ENCODE measurements at regions not wholly inside any gene's neighbourhood (a gene's known extent, or its start where the extent isn't known, plus 50 kb on each side); places are given as distances from the start of the nearest gene placed in this dataset.
"Not testable (repeated sequence)": the region's sequence is repeated elsewhere in the genome, so short reads cannot be mapped to it uniquely, and the experiment has no call there.

- Histone ChIP-seq H3K9me3 (ENCODE audit: control insufficient read depth in 2 of 2, insufficient read depth in 1 of 2, low read length in 1 of 2) (no peaks in the 10 kb centered on the region), H3K4me1 (ENCODE audit: control insufficient read depth in 2 of 2, insufficient read depth in 2 of 2, low read length in 2 of 2) (no peaks in the 10 kb centered on the region), H3K4me3 (ENCODE audit: low read length in 2 of 2) (no peak overlapping the region), H3K36me3 (ENCODE audit: control insufficient read depth in 2 of 2, insufficient read depth in 2 of 2, low read length in 1 of 2) (no peaks in the 10 kb centered on the region), H3K27me3 (ENCODE audit: control insufficient read depth in 2 of 2, insufficient read depth in 1 of 2, low read length in 1 of 2) (no peaks in the 10 kb centered on the region), H3K27ac (ENCODE audit: low read depth in 1 of 2, low read length in 1 of 2) (no peak overlapping the region)
- 93% methylated on average over 1 of the region's 1 CpG for WGBS
- no peak for DNase-seq (ENCODE audit: low read depth in 6 of 9, low spot score in 9 of 9)
Measured at GRCh38 chr10:65135508-65135907, 1614.3 kb downstream of the REEP3 start.

- WGBS: 92% methylated on average over 2 of the region's 2 CpGs
- no peak overlapping the region for H3K4me3 ChIP-seq (ENCODE audit: low read length in 2 of 2)
Measured at GRCh38 chr10:65142641-65143435, 1621.6 kb downstream of the REEP3 start.

GRCh38 chr10:65143723-65144122 lies 1622.5 kb downstream of the REEP3 start:
- DNase-seq (ENCODE audit: low read depth in 6 of 9, low spot score in 9 of 9): no peak
- H3K9me3 ChIP-seq (ENCODE audit: control insufficient read depth in 2 of 2, insufficient read depth in 1 of 2, low read length in 1 of 2): no peaks in the 10 kb centered on the region
- H3K4me1 ChIP-seq (ENCODE audit: control insufficient read depth in 2 of 2, insufficient read depth in 2 of 2, low read length in 2 of 2): no peaks in the 10 kb centered on the region
- no peak overlapping the region for H3K27ac ChIP-seq (ENCODE audit: low read depth in 1 of 2, low read length in 1 of 2)
- 92% methylated on average over 4 of the region's 4 CpGs for WGBS
- H3K4me3 ChIP-seq (ENCODE audit: low read length in 2 of 2): no peak overlapping the region
- H3K27me3 ChIP-seq (ENCODE audit: control insufficient read depth in 2 of 2, insufficient read depth in 1 of 2, low read length in 1 of 2): no peaks in the 10 kb centered on the region
- H3K36me3 ChIP-seq (ENCODE audit: control insufficient read depth in 2 of 2, insufficient read depth in 2 of 2, low read length in 1 of 2): no peaks in the 10 kb centered on the region

More at GRCh38 chr10:65142641-65143435, 1621.6 kb downstream of the REEP3 start:
- Histone ChIP-seq H3K27ac (ENCODE audit: low read depth in 1 of 2, low read length in 1 of 2) (no peak overlapping the region), H3K27me3 (ENCODE audit: control insufficient read depth in 2 of 2, insufficient read depth in 1 of 2, low read length in 1 of 2) (no peaks in the 10 kb centered on the region), H3K36me3 (ENCODE audit: control insufficient read depth in 2 of 2, insufficient read depth in 2 of 2, low read length in 1 of 2) (no peaks in the 10 kb centered on the region), H3K9me3 (ENCODE audit: control insufficient read depth in 2 of 2, insufficient read depth in 1 of 2, low read length in 1 of 2) (no peaks in the 10 kb centered on the region), H3K4me1 (ENCODE audit: control insufficient read depth in 2 of 2, insufficient read depth in 2 of 2, low read length in 2 of 2) (no peaks in the 10 kb centered on the region)
- no peak for DNase-seq (ENCODE audit: low read depth in 6 of 9, low spot score in 9 of 9)

GRCh38 chr10:65149878-65150277 lies 1628.7 kb downstream of the REEP3 start:
- Histone ChIP-seq H3K27me3 (ENCODE audit: control insufficient read depth in 2 of 2, insufficient read depth in 1 of 2, low read length in 1 of 2) (no peaks in the 10 kb centered on the region), H3K4me1 (ENCODE audit: control insufficient read depth in 2 of 2, insufficient read depth in 2 of 2, low read length in 2 of 2) (no peaks in the 10 kb centered on the region), H3K36me3 (ENCODE audit: control insufficient read depth in 2 of 2, insufficient read depth in 2 of 2, low read length in 1 of 2) (no peaks in the 10 kb centered on the region), H3K4me3 (ENCODE audit: low read length in 2 of 2) (no peak overlapping the region), H3K9me3 (ENCODE audit: control insufficient read depth in 2 of 2, insufficient read depth in 1 of 2, low read length in 1 of 2) (no peaks in the 10 kb centered on the region), H3K27ac (ENCODE audit: low read depth in 1 of 2, low read length in 1 of 2) (no peak overlapping the region)
- WGBS: 87% methylated on average over 1 of the region's 1 CpG
- no peak for DNase-seq (ENCODE audit: low read depth in 6 of 9, low spot score in 9 of 9)

GRCh38 chr10:65166272-65166671 lies 1645.1 kb downstream of the REEP3 start:
- Histone ChIP-seq H3K4me3 (ENCODE audit: low read length in 2 of 2) (no peak overlapping the region), H3K4me1 (ENCODE audit: control insufficient read depth in 2 of 2, insufficient read depth in 2 of 2, low read length in 2 of 2) (no peaks in the 10 kb centered on the region), H3K9me3 (ENCODE audit: control insufficient read depth in 2 of 2, insufficient read depth in 1 of 2, low read length in 1 of 2) (peaks cover 0 to 7% of the 10 kb centered on the region in 2 donors), H3K27me3 (ENCODE audit: control insufficient read depth in 2 of 2, insufficient read depth in 1 of 2, low read length in 1 of 2) (no peaks in the 10 kb centered on the region), H3K36me3 (ENCODE audit: control insufficient read depth in 2 of 2, insufficient read depth in 2 of 2, low read length in 1 of 2) (no peaks in the 10 kb centered on the region), H3K27ac (ENCODE audit: low read depth in 1 of 2, low read length in 1 of 2) (no peak overlapping the region)
- WGBS: 79% methylated on average over 4 of the region's 4 CpGs
- DNase-seq (ENCODE audit: low read depth in 6 of 9, low spot score in 9 of 9): no peak

GRCh38 chr10:65172249-65172648 lies 1651.0 kb downstream of the REEP3 start:
- Histone ChIP-seq H3K27ac (ENCODE audit: low read depth in 1 of 2, low read length in 1 of 2) (no peak overlapping the region), H3K4me1 (ENCODE audit: control insufficient read depth in 2 of 2, insufficient read depth in 2 of 2, low read length in 2 of 2) (no peaks in the 10 kb centered on the region), H3K36me3 (ENCODE audit: control insufficient read depth in 2 of 2, insufficient read depth in 2 of 2, low read length in 1 of 2) (no peaks in the 10 kb centered on the region), H3K9me3 (ENCODE audit: control insufficient read depth in 2 of 2, insufficient read depth in 1 of 2, low read length in 1 of 2) (peaks cover 0 to 4% of the 10 kb centered on the region in 2 donors), H3K4me3 (ENCODE audit: low read length in 2 of 2) (no peak overlapping the region), H3K27me3 (ENCODE audit: control insufficient read depth in 2 of 2, insufficient read depth in 1 of 2, low read length in 1 of 2) (no peaks in the 10 kb centered on the region)
- DNase-seq (ENCODE audit: low read depth in 6 of 9, low spot score in 9 of 9): no peak
- 82% methylated on average over 2 of the region's 2 CpGs for WGBS

- no peaks in the 10 kb centered on the region for H3K36me3 ChIP-seq (ENCODE audit: control insufficient read depth in 2 of 2, insufficient read depth in 2 of 2, low read length in 1 of 2)
- no peaks in the 10 kb centered on the region for H3K4me1 ChIP-seq (ENCODE audit: control insufficient read depth in 2 of 2, insufficient read depth in 2 of 2, low read length in 2 of 2)
- 97% methylated on average over 7 of the region's 7 CpGs for WGBS
- H3K27ac ChIP-seq (ENCODE audit: low read depth in 1 of 2, low read length in 1 of 2): no peak overlapping the region
- no peaks in the 10 kb centered on the region for H3K27me3 ChIP-seq (ENCODE audit: control insufficient read depth in 2 of 2, insufficient read depth in 1 of 2, low read length in 1 of 2)
- no peak for DNase-seq (ENCODE audit: low read depth in 6 of 9, low spot score in 9 of 9)
- no peak overlapping the region for H3K4me3 ChIP-seq (ENCODE audit: low read length in 2 of 2)
- H3K9me3 ChIP-seq (ENCODE audit: control insufficient read depth in 2 of 2, insufficient read depth in 1 of 2, low read length in 1 of 2): no peaks in the 10 kb centered on the region
Measured at GRCh38 chr10:65176994-65177393, 1655.8 kb downstream of the REEP3 start.

- Histone ChIP-seq H3K4me3 (ENCODE audit: low read length in 2 of 2) (no peak overlapping the region), H3K9me3 (ENCODE audit: control insufficient read depth in 2 of 2, insufficient read depth in 1 of 2, low read length in 1 of 2) (no peaks in the 10 kb centered on the region), H3K27me3 (ENCODE audit: control insufficient read depth in 2 of 2, insufficient read depth in 1 of 2, low read length in 1 of 2) (no peaks in the 10 kb centered on the region), H3K4me1 (ENCODE audit: control insufficient read depth in 2 of 2, insufficient read depth in 2 of 2, low read length in 2 of 2) (no peaks in the 10 kb centered on the region), H3K36me3 (ENCODE audit: control insufficient read depth in 2 of 2, insufficient read depth in 2 of 2, low read length in 1 of 2) (no peaks in the 10 kb centered on the region), H3K27ac (ENCODE audit: low read depth in 1 of 2, low read length in 1 of 2) (no peak overlapping the region)
- DNase-seq (ENCODE audit: low read depth in 6 of 9, low spot score in 9 of 9): no peak
- WGBS: 96% methylated on average over 1 of the region's 1 CpG
Measured at GRCh38 chr10:65183236-65183635, 1662.0 kb downstream of the REEP3 start.

GRCh38 chr10:65186668-65187067 lies 1665.5 kb downstream of the REEP3 start:
- H3K9me3 ChIP-seq (ENCODE audit: control insufficient read depth in 2 of 2, insufficient read depth in 1 of 2, low read length in 1 of 2): not testable (repeated sequence)
- WGBS: 91% methylated on average over 1 of the region's 1 CpG

More at GRCh38 chr10:65186668-65187067, 1665.5 kb downstream of the REEP3 start:
- H3K4me1 ChIP-seq (ENCODE audit: control insufficient read depth in 2 of 2, insufficient read depth in 2 of 2, low read length in 2 of 2); DNase-seq (ENCODE audit: low read depth in 6 of 9, low spot score in 9 of 9); H3K36me3 ChIP-seq (ENCODE audit: control insufficient read depth in 2 of 2, insufficient read depth in 2 of 2, low read length in 1 of 2); H3K27ac ChIP-seq (ENCODE audit: low read depth in 1 of 2, low read length in 1 of 2); H3K4me3 ChIP-seq (ENCODE audit: low read length in 2 of 2); H3K27me3 ChIP-seq (ENCODE audit: control insufficient read depth in 2 of 2, insufficient read depth in 1 of 2, low read length in 1 of 2): not testable (repeated sequence)

Data from thymus (tissue), 11 donors.